ENCODE measurements at regions not wholly inside any gene's neighbourhood (a gene's known extent, or its start where the extent isn't known, plus 50 kb on each side); places are given as distances from the start of the nearest gene placed in this dataset.

GRCh38 chr17:71107136-71107535 lies 937.8 kb downstream of the KCNJ2 start:
- peaks cover 0 to 13% (median 5%) of the 10 kb centered on the region in 4 donors for H3K4me1 ChIP-seq (ENCODE audit: control insufficient read depth in 4 of 4, insufficient read depth in 4 of 4, low read length in 3 of 4)
- no peaks in the 10 kb centered on the region for H3K36me3 ChIP-seq (ENCODE audit: control insufficient read depth in 4 of 4, insufficient read depth in 3 of 4, low read depth in 1 of 4, low read length in 3 of 4)
- TF ChIP-seq MAX (IDR thresholded peaks at IDR 0.05) (no peak), FOXA2 (IDR thresholded peaks at IDR 0.05) (no peak), HNF4G (IDR thresholded peaks at IDR 0.05) (no peak), TAF1 (conservative IDR thresholded peaks at IDR 0.05) (no peak), EGR1 (IDR thresholded peaks at IDR 0.05; ENCODE audit: low read depth in 2 of 2) (no peak), SP1 (IDR thresholded peaks at IDR 0.05) (no peak), RAD21 (IDR thresholded peaks at IDR 0.05) (no peak), FOXA1 (IDR thresholded peaks at IDR 0.05) (no peak), YY1 (IDR thresholded peaks at IDR 0.05) (no peak), HNF4A (conservative IDR thresholded peaks at IDR 0.05) (no peak), CTCF (IDR thresholded peaks at IDR 0.05; ENCODE audit: low read depth, low read length, missing input control) (no peak), NR2F2 (IDR thresholded peaks at IDR 0.05) (no peak)
- TF ChIP-seq, protein P1, sequence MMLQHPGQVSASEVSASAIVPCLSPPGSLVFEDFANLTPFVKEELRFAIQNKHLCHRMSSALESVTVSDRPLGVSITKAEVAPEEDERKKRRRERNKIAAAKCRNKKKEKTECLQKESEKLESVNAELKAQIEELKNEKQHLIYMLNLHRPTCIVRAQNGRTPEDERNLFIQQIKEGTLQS (IDR thresholded peaks at IDR 0.05): no peak
- no peak overlapping the region for H3K9ac ChIP-seq (ENCODE audit: low read depth in 1 of 2, low read length in 2 of 2)
- H3K27me3 ChIP-seq (ENCODE audit: control insufficient read depth in 4 of 4, insufficient read depth in 4 of 4, low read length in 3 of 4): no peaks in the 10 kb centered on the region
- H3K9me3 ChIP-seq (ENCODE audit: control insufficient read depth in 4 of 4, low read length in 3 of 4): no peaks in the 10 kb centered on the region
- no peak overlapping the region for H3K4me3 ChIP-seq (ENCODE audit: low read depth in 1 of 3, low read length in 3 of 3)
- DNase-seq (ENCODE audit: low spot score): no peak
- no peak overlapping the region for H3K27ac ChIP-seq (ENCODE audit: low read depth in 1 of 2, low read length in 2 of 2)
- WGBS: 60% methylated on average over 1 of the region's 1 CpG

DNA sequence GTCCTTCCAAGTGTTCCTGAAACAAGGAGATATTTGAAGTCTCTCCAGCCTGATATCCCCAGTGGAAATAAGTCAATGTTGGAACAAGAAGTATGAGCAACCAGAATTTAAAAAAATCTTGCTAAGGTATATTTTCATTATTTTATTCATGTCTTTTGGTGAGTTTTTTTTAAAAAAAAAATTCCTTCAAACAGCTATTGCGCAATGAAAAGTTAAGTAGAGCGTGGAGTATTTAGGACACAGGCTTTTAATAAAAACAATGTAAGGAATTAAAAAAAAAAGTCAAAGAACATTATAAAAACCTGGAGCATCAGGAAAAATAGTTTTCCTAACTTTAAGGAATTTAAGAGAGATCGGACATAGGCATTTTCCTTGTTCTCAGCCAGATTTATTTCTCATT lies 940.4 kb downstream of the KCNJ2 start:
- TF ChIP-seq FOXA2 (IDR thresholded peaks at IDR 0.05) (no peak), GABPA (IDR thresholded peaks at IDR 0.05 in 1 of 2, conservative IDR thresholded peaks at IDR 0.05 in 1 of 2) (no peak), ZBTB33 (IDR thresholded peaks at IDR 0.05) (no peak), EGR1 (IDR thresholded peaks at IDR 0.05; ENCODE audit: low read depth in 2 of 2) (no peak), RAD21 (IDR thresholded peaks at IDR 0.05) (no peak), HNF4A (conservative IDR thresholded peaks at IDR 0.05) (no peak), JUND (IDR thresholded peaks at IDR 0.05) (no peak)
- TF ChIP-seq, protein P1 (IDR thresholded peaks at IDR 0.05): no peak
- Histone ChIP-seq H3K9me3 (ENCODE audit: control insufficient read depth in 4 of 4, low read length in 3 of 4) (no peaks in the 10 kb centered on the region), H3K4me3 (ENCODE audit: low read depth in 1 of 3, low read length in 3 of 3) (no peak overlapping the region), H3K4me1 (ENCODE audit: control insufficient read depth in 4 of 4, insufficient read depth in 4 of 4, low read length in 3 of 4) (peaks cover 0 to 18% (median 5%) of the 10 kb centered on the region in 4 donors), H3K27me3 (ENCODE audit: control insufficient read depth in 4 of 4, insufficient read depth in 4 of 4, low read length in 3 of 4) (no peaks in the 10 kb centered on the region), H3K9ac (ENCODE audit: low read depth in 1 of 2, low read length in 2 of 2) (no peak overlapping the region), H3K36me3 (ENCODE audit: control insufficient read depth in 4 of 4, insufficient read depth in 3 of 4, low read depth in 1 of 4, low read length in 3 of 4) (no peaks in the 10 kb centered on the region), H3K27ac (ENCODE audit: low read depth in 1 of 2, low read length in 2 of 2) (no peak overlapping the region)
- 83% methylated on average over 3 of the region's 3 CpGs for WGBS
- DNase-seq (ENCODE audit: low spot score): no peak

Measured in liver (tissue), 8 donors.